Liver (tissue), 3 donors: ENCODE measurements at regions not wholly inside any gene's neighbourhood (a gene's known extent, or its start where the extent isn't known, plus 50 kb on each side); places are given as distances from the start of the nearest gene placed in this dataset.

Experiments used
- ATF3 ChIP-seq: IDR thresholded peaks from 2 replicates; pipeline ENCODE4 v1.6.1; 2016; ENCODE audit warnings: antibody characterized with exemption
- CTCF ChIP-seq: fragments of 150-350 bp; IDR thresholded peaks from 2 replicates; pipeline ENCODE4 v1.5.1; 2017; ENCODE audit warnings: improper control_type of control experiment, low read depth, low read length; ENCODE audit not compliant: missing input control
- GABPA ChIP-seq, 2 donors: IDR thresholded peaks in 1 of 2; conservative IDR thresholded peaks in 1 of 2; 2 replicates each; pipeline ENCODE4 v1.6.1; 2016; ENCODE audit warnings: antibody characterized with exemption in 2 of 2, mild to moderate bottlenecking in 1 of 2, moderate library complexity in 1 of 2
- JUND ChIP-seq, 2 donors: IDR thresholded peaks; 2 replicates each; pipeline ENCODE4 v1.6.1; 2016; ENCODE audit warnings: antibody characterized with exemption in 2 of 2
- MAX ChIP-seq: IDR thresholded peaks from 2 replicates; pipeline ENCODE4 v1.6.1; 2016; ENCODE audit warnings: antibody characterized with exemption
- RAD21 ChIP-seq, 2 donors: IDR thresholded peaks; 2 replicates each; pipeline ENCODE4 v1.6.1; 2016; ENCODE audit warnings: antibody characterized with exemption in 2 of 2, mild to moderate bottlenecking in 2 of 2
- REST ChIP-seq: IDR thresholded peaks from 2 replicates; pipeline ENCODE4 v1.6.1; 2016; ENCODE audit warnings: antibody characterized with exemption, mild to moderate bottlenecking
- RXRA ChIP-seq, 2 donors: IDR thresholded peaks; 2 replicates each; pipeline ENCODE4 v1.6.1; 2017 to 2018; ENCODE audit warnings: antibody characterized with exemption in 2 of 2, mild to moderate bottlenecking in 1 of 2
- SP1 ChIP-seq: IDR thresholded peaks from 2 replicates; pipeline ENCODE4 v1.6.1; 2018; ENCODE audit warnings: antibody characterized with exemption, mild to moderate bottlenecking
- TAF1 ChIP-seq: conservative IDR thresholded peaks from 2 replicates; pipeline ENCODE4 v1.6.1; 2016; ENCODE audit warnings: antibody characterized with exemption, mild to moderate bottlenecking
- YY1 ChIP-seq: IDR thresholded peaks from 2 replicates; pipeline ENCODE4 v1.6.1; 2016; ENCODE audit warnings: antibody characterized with exemption, mild to moderate bottlenecking
- donor health status: healthy.
- donor health status: healthy.

GRCh38 chr3:153028381-153028780 is 133.6 kb upstream of the RAP2B start:
- TF ChIP-seq CTCF = no peak
- no peak for TF ChIP-seq YY1
- no peak for TF ChIP-seq REST
- TF ChIP-seq MAX = no peak
- no peak for TF ChIP-seq GABPA (IDR thresholded peaks at IDR 0.05 in 1 of 2, conservative IDR thresholded peaks at IDR 0.05 in 1 of 2)
- no peak for TF ChIP-seq SP1
- no peak for TF ChIP-seq TAF1
- TF ChIP-seq JUND (IDR thresholded peaks at IDR 0.05) = no peak
- TF ChIP-seq RXRA (IDR thresholded peaks at IDR 0.05) = no peak
- no peak for TF ChIP-seq RAD21 (IDR thresholded peaks at IDR 0.05)
- TF ChIP-seq ATF3 = no peak
